Lower leg skin (tissue), 4 donors: ENCODE measurements at regions not wholly inside any gene's neighbourhood (a gene's known extent, or its start where the extent isn't known, plus 50 kb on each side); places are given as distances from the start of the nearest gene placed in this dataset.

Source experiments
- DNase-seq, 2 donors: peaks; one replicate each; pipeline ENCODE4 v3.0.0-alpha.2; 2019; ENCODE audit warnings: low spot score in 2 of 2
- H3K4me3 ChIP-seq: fragments of 200-600 bp; sonication (generic); 2 replicates; pipeline ENCODE4 v1.5.1; 2017; ENCODE audit warnings: mild to moderate bottlenecking, low read depth; ENCODE audit not compliant: poor library complexity, severe bottlenecking
- POLR2A ChIP-seq, 2 donors: fragments of 450-650 bp; IDR thresholded peaks; one replicate each; pipeline ENCODE4 v1.6.1; 2016 to 2017; ENCODE audit warnings: antibody characterized with exemption in 2 of 2, mild to moderate bottlenecking in 1 of 2, moderate library complexity in 1 of 2
- WGBS, 2 donors: methylation state at CpG; one replicate each; pipeline ENCODE4 v1.1.5; 2018; 5-methylcytosine and 5-hydroxymethylcytosine counted together
- intact Hi-C: fragments of 100-400 bp; cut with DNase I; formaldehyde crosslinking; loops from one replicate; pipeline ENCODE4 v1.15.0; 2023; ENCODE audit warnings: low total_unique reads
- TF ChIP-seq, protein P1 (sequence below), 3 donors: fragments of 450-650 bp; IDR thresholded peaks; one replicate each; pipeline ENCODE4 v1.5.1; 2016; ENCODE audit warnings: antibody characterized with exemption in 3 of 3, mild to moderate bottlenecking in 3 of 3, moderate library complexity in 2 of 3

DNA sequence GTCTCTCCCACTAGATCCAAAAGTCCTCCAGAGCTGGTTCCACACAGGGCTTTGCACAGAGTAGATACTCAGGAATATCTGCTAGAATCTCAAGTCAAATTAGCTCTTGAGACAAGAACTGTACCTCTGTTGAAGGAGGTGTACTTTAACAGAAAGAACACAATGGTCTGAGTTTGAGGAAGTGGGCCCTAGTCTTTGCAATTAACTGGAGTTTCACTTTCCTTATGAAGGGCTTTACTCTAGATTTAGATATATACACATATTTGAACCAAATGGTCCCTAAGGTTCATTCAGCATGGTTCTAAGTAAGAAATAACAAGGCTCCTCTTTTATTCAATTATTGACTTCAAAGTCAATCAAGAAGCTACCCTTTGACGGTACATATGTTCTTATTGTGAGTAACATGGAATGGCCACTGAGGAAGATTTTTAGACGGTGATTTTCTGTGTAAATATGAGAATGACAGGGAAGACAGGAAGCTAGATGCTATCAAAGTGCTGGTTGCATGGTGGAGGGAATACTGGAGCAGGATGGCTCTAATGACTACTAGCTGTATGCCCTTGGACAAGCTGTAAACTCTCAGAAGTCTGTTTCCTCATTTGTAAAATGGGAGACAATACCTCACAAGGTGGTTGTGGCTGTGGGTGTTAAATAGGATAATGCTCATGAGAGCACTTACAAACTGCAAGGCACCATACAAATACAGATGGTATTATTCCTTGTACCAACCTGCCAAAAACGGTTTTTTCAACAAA lies 73.5 kb upstream of the SERTAD2 start:
- WGBS, 2 donors: 76% methylated on average over 3 of the region's 3 CpGs
- H3K4me3 ChIP-seq: no peak overlapping the region
- intact Hi-C loops: no loop called here
- TF ChIP-seq, protein P1, sequence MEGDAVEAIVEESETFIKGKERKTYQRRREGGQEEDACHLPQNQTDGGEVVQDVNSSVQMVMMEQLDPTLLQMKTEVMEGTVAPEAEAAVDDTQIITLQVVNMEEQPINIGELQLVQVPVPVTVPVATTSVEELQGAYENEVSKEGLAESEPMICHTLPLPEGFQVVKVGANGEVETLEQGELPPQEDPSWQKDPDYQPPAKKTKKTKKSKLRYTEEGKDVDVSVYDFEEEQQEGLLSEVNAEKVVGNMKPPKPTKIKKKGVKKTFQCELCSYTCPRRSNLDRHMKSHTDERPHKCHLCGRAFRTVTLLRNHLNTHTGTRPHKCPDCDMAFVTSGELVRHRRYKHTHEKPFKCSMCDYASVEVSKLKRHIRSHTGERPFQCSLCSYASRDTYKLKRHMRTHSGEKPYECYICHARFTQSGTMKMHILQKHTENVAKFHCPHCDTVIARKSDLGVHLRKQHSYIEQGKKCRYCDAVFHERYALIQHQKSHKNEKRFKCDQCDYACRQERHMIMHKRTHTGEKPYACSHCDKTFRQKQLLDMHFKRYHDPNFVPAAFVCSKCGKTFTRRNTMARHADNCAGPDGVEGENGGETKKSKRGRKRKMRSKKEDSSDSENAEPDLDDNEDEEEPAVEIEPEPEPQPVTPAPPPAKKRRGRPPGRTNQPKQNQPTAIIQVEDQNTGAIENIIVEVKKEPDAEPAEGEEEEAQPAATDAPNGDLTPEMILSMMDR (IDR thresholded peaks at IDR 0.05): no peak
- no peak for TF ChIP-seq POLR2A (IDR thresholded peaks at IDR 0.05)
- DNase-seq: no peak

DNA sequence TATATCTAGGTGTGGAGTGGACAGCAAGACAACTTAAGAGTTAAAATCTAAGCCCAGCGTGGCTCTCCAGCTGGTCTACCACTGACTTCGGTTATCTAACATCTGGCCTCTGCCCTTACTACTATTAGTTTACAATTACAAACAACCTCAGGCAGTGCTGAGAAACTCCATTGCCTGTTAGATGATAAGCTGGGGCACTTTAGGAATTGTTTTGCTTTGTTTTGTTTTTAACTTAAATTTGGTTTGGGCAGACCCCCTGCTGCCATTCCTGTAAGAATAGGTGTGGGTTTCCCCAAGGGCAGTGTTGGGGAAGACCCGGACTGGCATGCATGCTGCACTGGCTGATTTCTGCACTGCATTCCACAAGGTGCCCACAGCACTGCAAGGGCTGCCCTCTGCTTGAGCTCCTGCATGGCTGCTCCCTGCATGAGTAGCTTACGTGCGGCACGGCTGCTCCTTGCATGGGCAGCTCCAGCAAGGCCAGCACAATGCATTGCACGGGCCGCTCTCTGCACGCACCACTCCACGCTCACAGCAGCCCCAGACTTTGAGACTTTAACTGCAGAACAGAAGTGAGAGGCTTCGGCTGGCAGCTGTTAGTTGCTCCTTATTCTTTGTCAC lies 74.2 kb upstream of the SERTAD2 start:
- intact Hi-C loops: no loop called here
- TF ChIP-seq POLR2A (IDR thresholded peaks at IDR 0.05): no peak
- TF ChIP-seq, protein P1 (IDR thresholded peaks at IDR 0.05): no peak
- 82 to 85% methylated on average over 10 of the region's 11 CpGs for WGBS, 2 donors
- H3K4me3 ChIP-seq: no peak overlapping the region
- DNase-seq: no peak

DNA sequence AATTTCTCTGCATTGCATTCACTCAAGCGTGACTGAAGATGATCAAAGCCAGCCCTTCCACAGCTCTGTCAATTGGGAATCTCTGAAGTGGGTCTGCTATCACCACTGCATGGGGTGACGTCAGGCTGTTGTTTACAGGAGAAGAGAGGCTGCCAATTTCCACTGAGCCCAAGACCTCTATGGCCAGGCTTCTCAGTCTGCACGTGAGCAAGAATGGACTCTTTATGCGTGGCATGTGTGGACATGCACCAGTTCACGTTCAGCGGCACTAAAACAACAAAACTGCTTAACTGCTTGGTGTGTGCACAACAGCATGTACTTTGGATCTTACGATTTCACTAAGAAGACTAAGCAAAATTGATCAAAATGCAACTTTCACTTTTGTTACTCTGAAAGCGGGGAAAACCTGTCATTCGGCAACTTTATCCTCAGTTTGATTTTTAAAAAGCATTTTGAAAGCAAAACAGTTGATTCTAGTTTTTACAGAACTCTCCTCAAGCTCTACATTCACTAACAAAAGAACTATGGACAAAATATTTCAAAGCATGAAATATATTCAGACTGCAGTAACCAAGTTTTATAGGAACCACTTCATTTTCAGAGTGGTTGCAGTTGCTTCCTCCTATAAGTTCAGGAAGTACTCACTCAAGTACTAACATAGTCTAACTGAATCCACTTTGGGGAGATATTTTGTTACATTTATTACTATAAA lies 77.0 kb upstream of the SERTAD2 start:
- peak; percentile 83 to 88 for DNase-seq
- intact Hi-C loops: no loop called here
- H3K4me3 ChIP-seq: peak overlapping the region; percentile 3
- no peak for TF ChIP-seq POLR2A (IDR thresholded peaks at IDR 0.05)
- TF ChIP-seq, protein P1 (IDR thresholded peaks at IDR 0.05): no peak
- WGBS, 2 donors: 6 to 7% methylated on average over 9 of the region's 9 CpGs

DNA sequence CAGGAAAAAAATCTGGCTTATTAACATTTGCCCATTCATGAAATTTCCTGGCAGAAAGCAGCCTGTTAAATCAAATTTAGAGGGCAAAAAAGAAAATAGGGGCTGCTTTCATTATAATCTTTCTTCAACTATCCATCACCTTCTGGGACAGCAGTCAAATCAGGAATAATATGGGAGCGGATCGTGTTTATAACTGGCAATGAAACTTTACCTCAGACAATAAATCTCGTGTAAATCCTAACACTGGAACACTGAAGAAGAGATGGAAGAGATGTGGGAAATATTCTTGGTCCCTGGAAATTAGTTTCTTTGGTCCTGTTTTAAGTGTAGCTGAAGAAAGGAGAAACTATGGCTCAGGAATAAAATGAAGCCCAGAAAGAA lies 77.5 kb upstream of the SERTAD2 start:
- intact Hi-C loops: no loop called here
- WGBS, 2 donors: 22 to 24% methylated on average over 3 of the region's 3 CpGs
- TF ChIP-seq, protein P1 (IDR thresholded peaks at IDR 0.05): no peak
- TF ChIP-seq POLR2A (IDR thresholded peaks at IDR 0.05): no peak
- no peak for DNase-seq
- no peak overlapping the region for H3K4me3 ChIP-seq

DNA sequence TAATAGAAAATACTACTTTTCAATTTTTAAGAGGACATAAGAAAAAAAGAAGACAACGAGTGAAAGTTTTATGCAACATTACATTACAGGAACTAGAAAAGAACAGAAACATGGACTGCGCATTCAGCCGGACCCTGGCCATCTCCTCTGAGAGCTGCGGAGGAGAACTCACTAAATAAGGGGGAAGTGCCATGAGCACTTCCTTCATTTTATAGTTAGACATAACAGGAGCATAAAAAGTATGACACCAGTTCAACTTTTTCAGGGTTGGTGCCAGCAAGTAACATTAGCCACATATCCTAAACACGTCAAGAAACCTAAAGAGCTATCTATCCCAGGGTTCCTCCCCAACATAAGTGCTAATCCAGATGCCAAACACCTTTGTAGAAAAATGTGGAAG lies 78.0 kb upstream of the SERTAD2 start:
- H3K4me3 ChIP-seq: no peak overlapping the region
- WGBS, 2 donors: 79 to 82% methylated on average over 5 of the region's 5 CpGs
- intact Hi-C loops: no loop called here
- DNase-seq: no peak
- TF ChIP-seq POLR2A (IDR thresholded peaks at IDR 0.05): no peak
- TF ChIP-seq, protein P1 (IDR thresholded peaks at IDR 0.05): no peak
